Prostate gland (tissue), 2 donors: ENCODE measurements at regions not wholly inside any gene's neighbourhood (a gene's known extent, or its start where the extent isn't known, plus 50 kb on each side); places are given as distances from the start of the nearest gene placed in this dataset.

Source experiments
- CTCF ChIP-seq, 4 experiments: fragments of 200-600 bp in 2 of 4; fragments of 450-650 bp in 2 of 4; sonication (generic) in 2 of 4; IDR thresholded peaks; 1 replicate in 3 of 4; 2 replicates in 1 of 4; pipeline ENCODE4 v1.5.1; 2016 to 2019; ENCODE audit warnings: antibody characterized with exemption in 4 of 4, mild to moderate bottlenecking in 2 of 4, moderate library complexity in 2 of 4
- POLR2AphosphoS5 ChIP-seq: sonication (generic); formaldehyde crosslinking; IDR thresholded peaks from one replicate; pipeline ENCODE4 v1.6.1; 2017; ENCODE audit warnings: antibody characterized with exemption

DNA sequence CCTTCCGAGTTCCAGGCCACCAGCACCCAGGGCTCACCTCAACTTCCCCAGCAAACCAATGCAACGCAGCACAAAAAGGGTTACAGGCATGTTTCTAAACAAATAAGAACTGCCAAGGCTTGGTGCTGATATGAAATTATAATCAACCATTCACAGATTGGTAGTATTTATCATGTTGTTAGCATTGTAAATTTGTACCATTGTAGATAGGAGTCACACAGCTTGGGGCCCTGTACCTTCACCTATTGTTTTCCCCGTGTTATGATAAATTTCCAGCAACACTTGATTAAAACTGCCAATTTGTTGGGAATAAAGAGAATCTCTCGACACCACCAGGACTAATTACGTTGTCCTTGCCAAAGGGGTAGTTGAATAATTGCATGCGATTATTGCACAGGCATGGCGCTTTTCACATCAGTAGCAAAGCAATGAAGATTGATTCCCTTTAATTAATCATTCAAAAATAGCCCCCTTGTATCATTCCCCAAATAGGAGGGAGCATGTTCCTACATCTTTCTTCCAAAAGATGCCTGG, 454.1 kb downstream of the ZNF608 start:
- TF ChIP-seq CTCF (IDR thresholded peaks at IDR 0.05) (no peak), POLR2AphosphoS5 (no peak)
